ENCODE measurements at regions not wholly inside any gene's neighbourhood (a gene's known extent, or its start where the extent isn't known, plus 50 kb on each side); places are given as distances from the start of the nearest gene placed in this dataset.
A peak's percentile ranks its signal among the peaks of the same experiment; 100 is the strongest.

DNA sequence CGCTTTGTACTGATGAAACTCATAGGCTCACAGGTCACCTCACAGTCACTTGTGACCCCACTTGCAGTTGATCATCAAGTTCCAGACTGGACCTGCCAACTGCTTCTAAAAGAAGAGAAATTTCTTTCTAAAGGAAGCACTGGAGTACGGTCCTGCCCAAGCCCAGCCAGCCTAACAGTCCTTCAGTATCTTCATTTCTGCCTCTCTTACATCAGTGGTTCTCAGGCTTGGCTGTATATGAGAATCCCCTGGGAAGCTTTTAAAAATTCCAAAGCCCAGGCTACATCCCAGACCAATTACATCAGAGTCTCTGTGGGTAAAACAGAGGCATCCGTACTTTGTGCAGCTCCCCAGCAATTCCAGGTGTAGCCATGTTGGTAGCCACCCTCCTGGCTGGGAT is 282.1 kb downstream of the NFIB start:
- FAIRE-seq: no peak

DNA sequence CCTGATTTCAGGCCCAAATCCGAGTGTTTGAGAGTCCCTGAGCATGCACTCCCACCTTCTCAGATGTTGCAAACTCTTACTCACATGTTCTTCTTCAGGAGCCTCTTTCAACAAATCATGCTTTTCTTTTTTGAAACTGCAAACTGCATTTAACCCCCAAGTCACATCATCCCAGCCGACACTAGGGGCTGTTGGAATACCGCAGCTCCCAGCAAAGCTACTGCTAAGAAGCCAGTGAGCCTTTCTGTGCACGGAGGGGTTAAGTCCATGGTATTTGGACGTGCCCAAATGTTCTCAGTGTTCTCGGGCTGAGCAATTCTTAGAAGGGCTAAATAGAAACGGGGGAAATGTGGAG is 282.9 kb downstream of the NFIB start:
- no peak for FAIRE-seq

DNA sequence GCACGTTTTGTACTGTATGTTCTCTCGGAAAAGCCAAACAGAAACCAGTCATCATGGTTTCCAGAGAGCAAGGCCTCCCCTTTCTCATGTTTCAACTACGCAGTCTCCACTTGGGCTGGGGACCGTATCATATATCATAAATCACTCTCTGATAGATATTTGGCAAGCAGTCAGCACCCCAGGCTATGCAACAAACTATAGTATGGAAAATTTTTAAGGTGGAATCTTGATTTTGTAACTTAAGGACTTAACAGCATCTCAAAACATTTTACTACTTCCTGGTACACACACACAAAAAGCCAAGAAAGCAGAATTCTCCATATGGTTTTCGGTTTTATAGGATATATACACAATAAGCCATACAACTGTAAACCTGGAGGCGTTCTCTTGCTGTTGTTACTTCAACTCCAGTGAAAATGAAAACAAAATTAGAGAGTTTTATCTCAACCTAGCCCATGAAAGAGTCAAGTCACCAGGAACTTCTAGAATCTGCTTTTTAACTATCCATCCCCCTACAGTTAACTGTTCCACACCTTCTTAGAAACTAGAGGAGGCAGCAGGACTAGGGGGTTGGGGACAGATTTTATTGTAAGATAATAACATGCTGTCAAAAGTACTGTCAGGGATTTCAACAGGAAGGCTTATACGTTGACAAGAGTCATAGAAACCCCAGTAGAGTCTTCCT is 283.4 kb downstream of the NFIB start:
- FAIRE-seq: no peak

DNA sequence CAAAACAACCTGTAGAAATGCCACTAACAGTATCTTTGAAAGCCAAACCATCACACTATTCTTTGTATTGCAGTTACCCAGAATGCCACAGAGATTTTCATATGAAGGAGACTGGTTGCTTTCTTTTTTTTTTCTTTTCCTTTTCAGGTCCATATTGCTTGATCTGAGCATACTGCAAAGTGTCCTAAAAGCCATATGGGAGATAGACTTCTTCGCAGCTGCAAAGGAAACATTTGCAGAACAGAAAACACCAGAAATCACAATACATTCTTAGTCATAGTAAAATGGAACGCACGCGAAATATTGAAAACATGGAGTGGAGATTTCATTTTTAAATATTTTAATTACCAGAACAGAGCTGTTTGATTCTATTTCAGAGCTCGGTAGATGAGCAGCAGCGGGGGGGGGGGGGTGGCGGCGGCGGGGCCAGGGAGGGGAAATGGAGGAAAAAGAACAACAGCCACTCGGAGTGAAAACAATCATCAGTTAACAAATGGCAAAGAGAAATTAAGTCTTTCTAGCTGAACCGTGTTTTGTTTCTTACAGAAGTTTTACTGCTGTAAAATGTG is 284.1 kb downstream of the NFIB start:
- FAIRE-seq: no peak

DNA sequence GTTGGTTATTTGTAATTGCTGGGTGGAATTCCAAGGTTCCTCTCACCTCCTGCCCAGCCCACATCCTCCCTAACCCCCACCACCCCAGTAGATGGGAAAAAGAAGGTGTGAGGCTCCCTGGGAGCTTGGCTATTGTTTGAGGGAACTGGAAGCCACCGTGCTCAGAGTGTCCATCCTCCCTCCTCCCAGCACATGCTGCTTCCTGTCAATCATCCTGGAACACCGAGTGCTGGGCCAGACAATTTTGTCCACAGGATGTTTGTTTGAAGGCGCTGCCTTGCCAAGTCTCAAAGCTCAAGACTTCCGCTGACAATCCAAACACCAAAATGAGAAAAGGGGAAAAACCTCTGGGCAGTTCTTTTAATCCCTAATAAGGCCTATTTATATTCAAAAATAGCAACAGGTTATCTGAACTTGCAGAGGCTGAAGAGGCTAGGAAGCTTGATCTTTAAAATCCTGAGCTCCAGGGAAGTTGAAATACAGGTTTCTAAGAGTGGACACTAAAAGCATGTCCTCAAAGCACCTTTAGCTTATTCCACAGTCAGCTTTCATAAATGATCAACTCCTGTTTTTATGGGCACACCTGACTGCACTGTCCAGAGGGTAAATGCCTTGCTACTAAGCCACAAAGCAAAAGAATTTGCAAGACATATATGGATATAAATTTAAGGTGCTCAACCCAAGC is 286.7 kb downstream of the NFIB start:
- FAIRE-seq: no peak

DNA sequence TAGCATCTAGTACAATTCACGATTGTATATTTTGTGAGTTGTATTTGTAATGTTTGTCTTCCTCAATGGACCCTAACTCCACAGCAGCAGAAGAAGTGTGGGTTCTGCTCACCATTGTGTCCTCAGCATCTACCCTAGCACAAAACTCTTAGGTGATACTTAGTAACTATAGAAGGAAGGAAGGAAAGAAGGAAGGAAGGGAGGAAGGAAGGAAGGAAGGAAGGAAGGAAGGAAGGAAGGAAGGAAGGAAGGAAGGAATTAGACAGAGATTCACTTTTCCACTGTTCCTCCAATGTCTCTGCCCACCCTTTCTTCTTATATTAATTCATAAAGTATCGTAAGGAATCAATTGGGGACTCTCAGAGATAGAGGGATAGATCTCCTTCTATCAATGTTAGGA is 288.2 kb downstream of the NFIB start:
- no peak for FAIRE-seq

DNA sequence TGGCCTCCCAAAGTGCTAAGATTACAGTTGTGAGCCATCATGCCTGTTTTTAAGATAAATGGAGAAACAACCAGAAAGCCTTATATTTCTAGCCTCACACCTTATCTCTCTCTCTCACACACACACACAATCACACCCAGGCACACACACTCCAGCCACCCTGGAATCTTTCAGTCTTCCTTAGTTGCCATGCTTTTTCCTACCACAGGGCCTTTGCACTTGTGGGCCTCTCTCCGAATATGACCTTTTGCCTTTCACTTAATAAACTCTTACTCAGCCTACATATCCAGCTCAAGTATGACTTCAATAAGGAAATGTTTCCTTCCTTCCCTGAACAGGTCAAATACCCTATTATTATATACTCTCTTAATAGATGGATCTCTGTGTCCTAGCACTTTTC is 290.7 kb downstream of the NFIB start:
- FAIRE-seq: no peak

DNA sequence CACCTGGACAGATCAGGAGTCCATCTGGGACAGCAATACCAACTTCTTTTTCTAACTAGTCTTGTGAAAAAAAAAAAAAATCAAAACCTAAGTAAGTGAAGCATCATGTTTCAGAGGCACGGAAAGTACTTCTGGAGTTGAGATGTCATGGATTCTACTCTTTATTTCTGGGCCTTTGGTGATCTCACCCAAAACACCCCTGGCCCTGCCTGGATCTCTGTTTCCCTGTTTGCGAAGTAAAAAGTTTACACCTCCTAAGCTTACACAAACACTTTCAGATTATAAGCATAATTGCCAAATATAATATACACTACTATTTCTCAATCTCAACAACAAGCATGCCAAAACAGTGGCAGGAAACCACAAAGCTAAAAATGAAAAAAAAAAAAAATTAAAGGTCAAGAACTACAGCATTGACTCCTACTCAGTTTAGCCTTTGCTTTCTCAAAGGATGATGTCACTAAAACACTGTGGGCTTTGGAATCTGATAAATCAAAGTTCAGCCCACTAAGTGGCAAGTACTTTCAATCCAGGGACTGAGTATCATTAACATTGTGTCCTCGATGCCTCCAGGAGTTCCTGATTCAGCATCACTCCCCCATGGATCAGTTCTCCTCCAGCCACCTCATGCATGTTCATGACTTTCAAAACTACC is 291.9 kb downstream of the NFIB start:
- no peak for FAIRE-seq

DNA sequence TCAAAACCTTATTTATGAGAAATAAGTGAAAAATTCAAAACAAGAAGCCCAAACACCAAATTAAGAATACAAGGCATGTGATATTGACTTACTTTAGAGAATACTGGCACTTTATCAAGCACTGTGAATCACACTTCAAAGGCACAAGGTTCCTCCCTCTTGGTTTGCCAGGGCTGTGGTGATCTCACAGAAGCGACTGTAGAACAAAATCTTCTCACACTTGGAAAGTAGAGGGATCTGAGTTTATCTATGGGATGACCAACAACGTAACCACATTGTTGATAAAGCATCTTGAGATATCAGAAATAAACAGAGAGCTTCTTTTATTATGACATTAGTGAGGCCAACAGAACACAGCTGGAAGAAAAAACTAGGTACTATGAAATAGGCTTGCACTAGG is 295.9 kb downstream of the NFIB start:
- no peak for FAIRE-seq

DNA sequence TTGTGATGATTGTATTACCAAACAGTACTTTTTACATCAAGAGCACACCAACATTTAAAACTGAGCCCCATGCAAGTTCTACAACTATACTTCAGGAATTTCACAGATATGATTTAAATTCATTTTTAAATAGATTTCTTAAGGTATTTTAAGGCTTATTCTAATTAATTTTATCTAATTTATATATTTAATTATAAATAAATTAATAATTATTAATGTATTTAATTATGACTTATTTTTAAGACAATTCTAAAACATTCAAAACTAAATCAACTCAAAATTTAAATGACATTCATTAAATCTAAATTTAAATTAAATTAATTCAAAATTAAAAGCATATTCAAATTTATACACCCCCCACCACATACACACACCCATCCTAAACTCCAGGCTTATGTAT is 299.2 kb downstream of the NFIB start:
- peak; percentile 85 for FAIRE-seq

DNA sequence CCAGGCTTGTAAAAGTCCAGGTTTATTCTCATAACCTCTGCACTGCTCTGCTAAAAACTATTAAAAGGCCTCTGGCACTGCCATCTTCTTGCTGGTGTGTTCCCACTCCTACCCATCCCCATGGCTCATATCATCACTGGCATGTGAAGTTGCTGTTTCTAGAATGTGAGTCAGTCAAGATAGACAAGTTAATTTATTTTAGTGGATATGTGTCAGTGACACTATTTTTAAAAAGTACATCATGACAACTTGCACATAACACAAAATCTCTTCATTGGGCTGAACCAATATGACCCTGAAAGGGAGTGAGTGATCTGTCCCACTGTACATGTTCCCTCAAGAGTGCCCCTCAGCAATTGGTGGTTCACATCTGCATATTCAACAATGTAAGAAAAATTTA is 299.7 kb downstream of the NFIB start:
- FAIRE-seq: no peak

DNA sequence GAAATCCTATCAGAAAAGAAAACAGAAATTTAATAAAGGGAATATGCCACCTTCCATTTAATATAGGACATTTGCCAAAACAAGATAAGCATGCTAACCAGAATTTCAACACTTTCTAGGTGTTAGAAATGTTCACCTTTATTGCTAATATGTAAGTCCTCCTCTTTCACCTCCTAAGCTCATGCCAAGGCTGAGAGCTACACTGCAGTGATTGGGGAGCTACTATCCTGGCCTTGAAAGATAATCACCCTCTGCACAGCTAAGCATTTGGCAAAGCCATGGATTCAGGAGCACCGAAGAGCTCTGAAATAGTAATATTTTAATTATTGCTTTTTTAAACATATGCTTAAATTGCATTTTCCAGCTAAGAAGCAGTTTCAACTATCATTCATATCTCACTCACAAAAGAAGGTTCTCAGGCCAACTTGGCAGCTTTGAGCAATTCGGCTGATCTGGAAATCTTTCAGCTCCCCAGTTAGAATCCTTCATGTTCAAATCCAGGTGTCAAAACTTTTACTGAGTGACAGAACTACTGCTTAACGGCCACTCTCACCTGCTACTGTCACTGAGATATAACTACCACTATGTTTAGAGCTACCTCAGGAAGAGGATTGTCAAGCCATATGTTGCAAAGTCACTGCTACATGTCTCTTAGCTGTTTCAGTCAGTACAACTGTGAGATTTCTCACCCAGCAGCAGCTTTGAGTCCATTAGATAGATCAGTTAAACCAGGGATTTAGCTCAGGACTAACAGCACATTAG is 302.0 kb downstream of the NFIB start:
- no peak for FAIRE-seq

DNA sequence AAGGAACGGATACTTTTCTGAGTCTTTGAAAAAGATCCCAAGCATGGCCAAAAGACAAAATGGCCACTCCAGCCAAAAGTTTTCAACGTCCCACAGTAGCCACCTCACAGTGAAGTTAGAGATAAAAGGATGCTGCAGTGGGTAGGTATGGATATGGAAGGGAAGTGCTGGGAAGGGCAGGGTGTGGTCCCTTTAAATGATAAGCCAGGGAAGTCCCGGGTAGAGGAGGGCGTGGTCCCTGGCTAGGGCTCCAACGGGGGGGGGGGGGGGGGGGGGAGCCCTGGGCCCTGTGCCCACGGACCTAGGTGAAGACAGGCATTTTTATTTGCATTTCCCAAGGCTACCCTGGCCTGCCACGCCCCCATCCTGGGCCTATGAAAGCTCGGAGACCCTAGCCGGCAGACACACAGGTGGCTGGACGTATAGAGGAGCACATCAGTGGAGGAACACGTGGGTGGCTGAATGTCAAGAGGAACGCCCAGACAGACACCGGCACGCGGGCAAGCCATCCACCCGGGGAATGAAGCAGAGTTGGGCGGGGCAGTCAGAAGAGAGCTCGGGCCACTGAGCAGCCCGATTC is 306.7 kb downstream of the NFIB start:
- no peak for FAIRE-seq

DNA sequence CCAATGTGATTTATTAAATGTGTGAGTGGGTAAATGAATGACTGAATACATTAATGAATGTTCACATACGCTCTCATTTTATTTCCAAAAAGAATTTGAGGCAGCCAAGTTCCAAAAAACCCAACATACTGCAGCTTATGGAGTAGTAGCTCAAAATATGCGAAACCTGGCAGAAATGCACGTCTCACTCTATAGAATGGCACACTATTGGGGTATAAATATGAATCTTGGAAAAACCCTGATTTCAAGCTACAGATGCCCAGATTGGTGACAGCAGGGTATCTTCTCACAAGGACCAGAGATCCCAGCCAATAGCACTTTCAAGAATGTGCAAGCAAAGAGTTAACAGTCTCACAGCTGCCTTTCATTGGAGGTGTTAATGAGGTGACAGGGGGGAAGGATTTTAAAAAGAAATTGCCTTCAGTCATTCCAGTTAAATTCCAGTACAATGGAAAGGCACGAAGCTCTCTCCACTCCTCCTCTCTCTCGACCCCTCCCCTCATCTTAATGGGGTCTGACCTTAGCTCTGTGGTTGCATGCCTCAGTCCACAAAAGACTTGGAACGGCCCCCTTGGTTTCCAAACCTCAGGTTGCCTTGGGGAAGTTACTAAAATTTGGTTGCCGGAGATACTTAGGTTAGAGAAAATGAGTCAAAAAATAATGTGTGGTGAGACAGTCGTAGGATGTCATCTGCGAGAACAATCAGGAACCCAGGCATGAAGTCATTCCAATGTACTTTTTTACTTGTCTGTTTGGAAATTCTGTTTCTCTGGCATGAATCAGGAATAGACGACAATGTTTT is 307.4 kb downstream of the NFIB start:
- FAIRE-seq: no peak

DNA sequence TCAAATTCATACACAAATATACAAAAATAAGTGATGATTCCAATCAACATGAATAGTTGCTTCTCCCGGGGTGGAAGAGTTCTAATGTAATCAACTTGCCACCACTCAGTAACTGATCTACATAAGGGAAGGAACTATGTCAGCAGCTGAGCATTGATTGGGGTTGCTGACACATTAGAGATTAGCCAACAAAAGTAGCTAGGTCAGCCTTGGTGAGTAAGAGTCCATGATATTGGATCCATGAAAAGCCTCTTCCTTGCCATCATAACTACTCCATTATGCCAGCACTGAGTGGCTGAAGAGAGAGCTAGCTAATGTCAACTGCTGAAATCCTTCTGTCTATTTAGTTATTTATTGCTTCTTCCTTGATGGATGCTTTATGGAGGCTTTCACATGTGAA is 309.8 kb downstream of the NFIB start:
- FAIRE-seq: no peak

DNA sequence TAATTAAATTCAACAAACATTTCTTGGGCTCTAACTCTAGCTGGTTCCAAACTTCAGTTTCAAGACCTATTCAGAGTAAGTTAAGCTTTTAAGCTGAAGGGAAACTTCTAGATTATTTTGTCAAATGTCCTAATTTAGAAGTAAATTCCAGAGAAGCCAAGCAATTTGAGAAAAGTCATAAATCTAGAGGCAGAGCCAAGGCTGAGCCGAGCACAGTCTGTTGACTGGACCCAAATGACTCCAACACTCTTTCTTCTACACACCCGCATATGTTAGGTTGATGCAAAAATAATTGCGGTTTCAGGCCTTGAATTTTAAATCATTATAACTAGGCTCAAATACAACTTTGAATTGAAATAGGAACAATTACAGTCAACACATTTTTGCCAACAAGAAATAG is 319.7 kb downstream of the NFIB start:
- FAIRE-seq: no peak

DNA sequence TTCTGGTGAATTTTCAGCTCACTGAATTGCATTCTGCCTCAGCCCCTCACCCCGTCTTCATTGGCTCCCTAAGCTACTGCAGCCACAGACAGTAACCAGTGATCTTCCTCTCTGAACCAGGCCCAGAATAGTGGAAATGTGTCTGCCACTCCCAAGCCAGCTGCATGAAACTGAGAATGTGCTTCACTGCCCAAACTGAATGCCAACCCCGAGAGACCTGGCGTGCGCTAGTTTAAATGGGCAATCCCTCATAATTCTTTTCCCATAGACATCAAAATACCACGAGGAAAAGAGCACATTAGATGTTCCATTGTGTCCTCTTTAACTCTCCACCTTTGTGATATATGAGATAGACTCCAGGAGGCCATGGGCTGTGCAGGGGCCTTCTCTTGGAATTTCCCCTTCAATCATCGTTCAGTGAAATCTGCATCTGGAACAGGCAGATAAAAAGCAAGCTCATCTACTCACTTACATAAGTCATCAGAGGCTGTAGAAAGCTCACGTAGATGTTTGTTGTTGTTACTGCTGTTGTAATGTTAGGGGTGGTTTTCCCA is 320.2 kb downstream of the NFIB start:
- no peak for FAIRE-seq

DNA sequence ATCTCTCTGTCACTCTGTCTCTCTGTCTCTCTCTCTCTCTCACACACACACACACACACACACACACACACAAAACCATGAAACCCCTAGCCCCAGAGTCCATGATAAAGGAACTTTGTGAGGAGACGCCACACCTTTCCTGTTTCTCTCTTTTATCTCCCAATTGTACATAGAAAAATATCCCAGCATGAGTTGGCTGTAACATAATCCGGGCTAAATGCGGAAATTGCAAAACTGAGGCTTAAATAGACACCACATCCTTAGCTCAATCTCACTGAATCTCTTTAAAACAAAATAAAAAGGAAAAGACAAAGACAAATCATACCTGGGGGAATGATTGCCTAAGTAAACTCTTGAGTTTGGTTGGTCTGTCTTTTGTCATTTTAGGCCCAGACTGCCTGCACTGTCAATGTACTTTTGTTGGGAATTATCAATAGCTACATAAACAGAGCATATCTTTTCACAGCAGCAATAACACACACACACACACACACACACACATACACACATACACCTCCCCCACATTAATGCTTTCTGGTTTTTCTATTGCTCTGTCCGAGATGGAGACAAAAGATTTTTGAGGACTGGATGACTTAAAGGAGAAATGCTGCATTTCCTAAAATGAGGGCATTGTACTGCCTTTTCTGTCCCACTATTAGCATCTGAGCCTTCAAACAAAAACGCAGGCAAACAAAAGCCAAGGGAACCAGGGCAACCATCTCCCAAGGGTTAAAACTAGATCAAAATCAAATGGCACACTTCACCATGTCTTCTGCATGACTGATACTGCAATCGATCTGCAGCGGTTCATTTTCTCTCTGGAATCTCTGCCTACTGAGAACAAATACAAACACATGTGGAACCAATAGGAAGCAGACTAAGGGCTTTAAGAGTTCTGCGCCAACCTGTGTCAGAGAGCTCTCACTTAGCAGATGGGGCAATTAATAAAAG is 321.5 kb downstream of the NFIB start:
- FAIRE-seq: no peak

DNA sequence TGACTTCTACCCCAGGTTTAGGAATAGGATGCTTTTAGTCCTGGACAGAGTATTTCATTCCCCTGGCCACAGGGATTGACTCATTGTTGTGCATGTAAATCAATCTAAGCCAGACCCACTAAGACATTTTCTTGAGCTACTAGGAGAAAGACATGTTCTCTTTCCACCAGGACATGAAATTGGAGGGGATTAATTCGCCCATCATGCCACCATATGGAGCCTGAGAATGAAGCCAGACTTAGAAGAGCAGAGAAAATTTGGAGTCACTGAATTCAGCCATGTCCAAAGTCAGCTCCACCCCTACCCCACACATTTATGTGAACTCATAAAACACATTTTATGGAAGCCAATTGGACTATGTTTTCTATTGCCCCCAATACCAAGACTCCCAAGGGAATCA is 322.5 kb downstream of the NFIB start:
- no peak for FAIRE-seq

DNA sequence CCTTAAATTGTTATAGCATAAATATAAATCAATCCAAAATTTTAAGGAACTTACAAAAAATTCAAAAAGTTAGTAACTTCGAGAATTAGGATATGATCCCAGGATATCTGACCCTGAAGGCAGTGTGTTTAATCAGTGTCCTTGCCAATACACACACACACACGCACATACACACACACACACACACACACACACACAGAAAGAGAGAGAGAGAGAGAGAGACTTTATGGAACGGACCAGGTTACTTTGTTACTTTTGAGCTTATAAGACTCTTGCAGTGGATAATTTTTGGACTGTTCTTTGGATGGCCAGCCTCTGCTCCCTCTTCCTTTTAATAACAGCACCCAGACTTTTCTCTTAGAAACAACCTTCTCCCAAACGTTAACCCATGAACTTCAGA is 322.9 kb downstream of the NFIB start:
- FAIRE-seq: no peak

DNA sequence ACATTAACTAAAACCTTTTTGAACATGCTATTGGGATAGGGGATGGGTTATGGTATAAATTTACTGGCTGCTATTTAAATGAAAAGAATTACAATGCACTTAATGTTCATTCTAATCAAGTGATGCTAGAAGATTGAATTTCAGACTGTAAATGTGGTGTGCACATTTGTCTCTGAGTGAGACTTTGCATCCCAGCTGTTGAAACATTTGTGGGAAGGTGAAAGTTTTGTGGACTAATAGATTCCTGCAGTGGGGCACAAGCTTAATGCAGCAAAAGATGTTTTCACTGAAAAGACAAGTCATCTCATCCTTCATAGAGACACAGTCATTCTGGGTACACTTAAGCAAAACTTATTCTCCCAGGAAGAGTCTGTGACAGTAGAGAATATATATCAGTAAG is 323.6 kb downstream of the NFIB start:
- FAIRE-seq: no peak

All from A204.1 (cell line).